ENCODE measurements at regions not wholly inside any gene's neighbourhood (a gene's known extent, or its start where the extent isn't known, plus 50 kb on each side); places are given as distances from the start of the nearest gene placed in this dataset.

- no peaks in the 10 kb centered on the region for H3K9me3 ChIP-seq
- peaks cover 3% of the 10 kb centered on the region for H3K4me1 ChIP-seq
- no peak overlapping the region for H3K4me3 ChIP-seq
- H3K27ac ChIP-seq = no peak overlapping the region
- intact Hi-C loops (cut with DNase I; ENCODE audit: low total_unique reads) = no loop called here
- H3K27me3 ChIP-seq = no peaks in the 10 kb centered on the region
- DNase-seq = no peak
- no peaks in the 10 kb centered on the region for H3K36me3 ChIP-seq (ENCODE audit: low read depth, missing control alignments)
- TF ChIP-seq POLR2A (IDR thresholded peaks at IDR 0.05) (no peak), CTCF (IDR thresholded peaks at IDR 0.05) (no peak)
- WGBS, 2 donors = 84 to 85% methylated on average over 5 of the region's 5 CpGs
These were observed 140.5 kb upstream of the COBL start for GRCh38 chr7:51457079-51457478.

- TF ChIP-seq CTCF (IDR thresholded peaks at IDR 0.05) = no peak
- no peak for TF ChIP-seq POLR2A (IDR thresholded peaks at IDR 0.05)
- H3K4me1 ChIP-seq = peaks cover 3% of the 10 kb centered on the region
- no peak overlapping the region for H3K27ac ChIP-seq
- 39 to 45% methylated on average over 2 of the region's 2 CpGs for WGBS, 2 donors
- no peak for DNase-seq
- no peaks in the 10 kb centered on the region for H3K36me3 ChIP-seq (ENCODE audit: low read depth, missing control alignments)
- no peak overlapping the region for H3K4me3 ChIP-seq
- no peaks in the 10 kb centered on the region for H3K27me3 ChIP-seq
- intact Hi-C loops (cut with DNase I; ENCODE audit: low total_unique reads) = no loop called here
- no peaks in the 10 kb centered on the region for H3K9me3 ChIP-seq
These were observed 139.9 kb upstream of the COBL start for GRCh38 chr7:51456431-51457060.

- no peak for TF ChIP-seq POLR2A (IDR thresholded peaks at IDR 0.05)
- no peak for TF ChIP-seq CTCF (IDR thresholded peaks at IDR 0.05)
- Histone ChIP-seq H3K4me3 (no peak overlapping the region), H3K4me1 (peaks cover 3% of the 10 kb centered on the region), H3K27me3 (no peaks in the 10 kb centered on the region), H3K9me3 (no peaks in the 10 kb centered on the region), H3K27ac (no peak overlapping the region), H3K36me3 (ENCODE audit: low read depth, missing control alignments) (no peaks in the 10 kb centered on the region)
- 51% methylated on average over 6 of the region's 6 CpGs for WGBS, 2 donors
- intact Hi-C loops (cut with DNase I; ENCODE audit: low total_unique reads) = no loop called here
- no peak for DNase-seq
These were observed 139.3 kb upstream of the COBL start for GRCh38 chr7:51455948-51456347.

GRCh38 chr7:51455513-51455912 is 138.9 kb upstream of the COBL start:
- WGBS, 2 donors = 60 to 77% methylated on average over 3 of the region's 3 CpGs

More at GRCh38 chr7:51455513-51455912, 138.9 kb upstream of the COBL start:
- H3K9me3 ChIP-seq = no peaks in the 10 kb centered on the region
- intact Hi-C loops (cut with DNase I; ENCODE audit: low total_unique reads) = no loop called here
- peaks cover 3% of the 10 kb centered on the region for H3K4me1 ChIP-seq
- no peak overlapping the region for H3K4me3 ChIP-seq
- no peaks in the 10 kb centered on the region for H3K27me3 ChIP-seq
- no peak overlapping the region for H3K27ac ChIP-seq
- H3K36me3 ChIP-seq (ENCODE audit: low read depth, missing control alignments) = no peaks in the 10 kb centered on the region
- TF ChIP-seq CTCF (IDR thresholded peaks at IDR 0.05) (no peak), POLR2A (IDR thresholded peaks at IDR 0.05) (no peak)
- DNase-seq = no peak

Measured in testis (tissue), 2 donors.